Activated CD8-positive, alpha-beta memory T cell treated with anti-CD3 and anti-CD28 coated beads for 24 hours (primary cell): ENCODE measurements at regions not wholly inside any gene's neighbourhood (a gene's known extent, or its start where the extent isn't known, plus 50 kb on each side); places are given as distances from the start of the nearest gene placed in this dataset.
"Not testable (repeated sequence)": the region's sequence is repeated elsewhere in the genome, so short reads cannot be mapped to it uniquely, and the experiment has no call there.

Experiments used
- DNase-seq: peaks from one replicate; pipeline ENCODE4 v3.0.0-alpha.2; 2020

DNA sequence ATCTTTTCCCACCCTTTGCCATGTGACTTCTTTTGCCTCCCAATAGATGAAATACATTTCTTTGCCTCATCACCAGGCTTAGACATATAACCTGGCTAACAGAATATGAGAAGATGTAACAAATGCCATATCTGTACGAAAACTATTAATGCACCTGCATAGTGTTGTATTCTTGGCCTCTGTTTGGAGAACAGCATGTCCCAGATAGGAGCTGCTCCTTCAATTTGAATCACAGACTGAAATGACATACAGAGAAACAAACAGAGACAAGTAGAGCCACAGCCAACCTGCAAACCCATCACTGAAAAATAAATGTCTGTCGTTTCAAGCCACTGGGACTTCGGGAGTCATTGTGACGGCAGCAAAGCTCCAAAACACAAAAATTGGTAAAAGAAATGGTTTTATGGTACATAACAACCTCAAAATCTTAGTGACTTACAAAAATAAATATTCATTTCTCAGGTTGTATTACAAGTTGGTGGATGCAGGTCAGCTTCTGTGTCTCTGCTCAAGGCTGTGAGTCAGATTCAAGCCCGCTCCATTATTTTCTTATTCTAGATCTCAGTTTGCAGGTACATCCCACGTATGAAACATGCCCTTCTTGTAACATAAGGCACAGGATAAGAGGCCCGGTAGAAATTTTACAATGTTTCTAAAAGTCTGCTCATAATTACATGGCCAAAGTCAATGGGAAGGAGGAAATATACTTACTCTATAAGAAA lies 171.3 kb upstream of the SOX6 start:
- no peak for DNase-seq

DNA sequence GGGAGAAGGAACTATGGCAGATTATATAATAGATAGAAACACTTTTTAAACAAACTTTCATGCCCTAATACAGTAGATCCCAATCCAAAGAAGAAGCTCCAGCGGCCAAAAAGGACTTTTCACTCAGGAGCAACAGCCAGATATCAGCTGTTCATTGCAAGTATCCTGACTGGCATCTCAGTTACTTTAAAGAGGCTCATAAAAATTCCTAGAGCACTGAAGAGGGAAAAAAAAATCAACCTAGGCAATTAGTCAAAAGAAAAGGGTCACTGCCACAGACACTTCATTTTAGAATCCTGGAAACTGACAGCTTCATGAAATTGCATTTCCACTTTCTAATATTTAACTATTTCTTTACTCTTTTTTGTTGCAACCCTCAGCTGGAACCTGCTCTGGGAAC lies 170.6 kb upstream of the SOX6 start:
- DNase-seq: no peak

DNA sequence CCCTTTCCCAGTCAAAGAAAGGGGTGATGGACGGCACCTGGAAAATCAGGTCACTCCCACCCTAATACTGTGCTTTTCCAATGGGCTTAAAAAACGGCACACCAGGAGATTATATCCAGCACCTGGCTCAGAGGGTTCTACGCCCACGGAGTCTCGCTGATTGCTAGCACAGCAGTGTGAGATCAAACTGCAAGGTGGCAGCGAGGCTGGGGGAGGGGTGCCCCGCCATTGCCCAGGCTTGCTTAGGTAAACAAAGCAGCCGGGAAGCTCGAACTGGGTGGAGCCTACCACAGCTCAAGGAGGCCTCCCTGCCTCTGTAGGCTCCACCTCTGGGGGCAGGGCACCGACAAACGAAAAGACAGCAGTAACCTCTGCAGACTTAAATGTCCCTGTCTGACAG lies 164.4 kb upstream of the SOX6 start:
- DNase-seq: not testable (repeated sequence)

DNA sequence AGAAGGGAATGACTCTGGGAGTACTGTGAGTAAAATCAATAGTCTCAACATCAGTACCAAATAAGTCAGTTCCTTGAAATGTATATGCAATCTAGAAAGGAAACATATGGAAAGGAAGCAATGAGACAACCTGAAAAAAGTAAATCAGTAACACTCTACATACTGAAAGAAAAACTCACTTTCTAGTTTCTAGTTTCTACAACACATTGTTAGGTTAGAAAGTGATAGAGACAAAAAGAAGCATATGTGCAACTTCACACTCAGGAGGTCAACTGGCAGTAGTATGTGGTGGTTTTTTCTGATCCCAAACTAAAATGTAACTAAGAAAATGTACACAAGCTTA lies 156.5 kb upstream of the SOX6 start:
- DNase-seq: no peak

DNA sequence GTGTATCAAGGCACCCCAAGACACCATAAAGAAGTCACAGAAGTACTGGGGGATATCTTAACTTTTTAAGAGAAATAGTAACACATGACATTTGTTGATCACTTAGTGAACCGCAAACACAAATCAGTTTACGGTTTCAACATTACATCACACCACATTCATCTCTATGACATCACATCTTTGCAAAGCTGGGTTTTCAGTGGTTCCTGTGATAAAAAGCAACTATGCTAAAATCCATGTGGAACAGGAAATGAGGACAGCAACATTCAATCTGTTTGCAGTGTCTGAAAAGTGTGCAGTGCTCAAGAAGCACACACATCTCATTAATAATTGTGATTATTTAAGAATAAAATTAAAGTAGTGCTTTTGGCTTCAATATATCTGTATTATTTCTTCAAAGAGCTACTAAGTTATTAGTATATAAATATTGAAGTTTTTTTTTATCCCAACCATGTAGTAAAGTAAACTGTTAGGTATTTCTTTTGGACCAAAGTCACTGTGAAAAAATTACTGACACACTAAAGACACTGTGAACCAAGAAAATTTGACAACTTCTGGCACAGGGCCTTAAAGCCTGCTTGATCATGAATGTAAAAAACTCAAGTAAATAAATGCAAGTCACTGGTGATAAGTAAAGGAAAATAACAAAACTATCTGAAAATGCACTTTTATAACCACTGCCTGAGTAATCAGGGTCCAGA lies 156.0 kb upstream of the SOX6 start:
- DNase-seq: no peak

DNA sequence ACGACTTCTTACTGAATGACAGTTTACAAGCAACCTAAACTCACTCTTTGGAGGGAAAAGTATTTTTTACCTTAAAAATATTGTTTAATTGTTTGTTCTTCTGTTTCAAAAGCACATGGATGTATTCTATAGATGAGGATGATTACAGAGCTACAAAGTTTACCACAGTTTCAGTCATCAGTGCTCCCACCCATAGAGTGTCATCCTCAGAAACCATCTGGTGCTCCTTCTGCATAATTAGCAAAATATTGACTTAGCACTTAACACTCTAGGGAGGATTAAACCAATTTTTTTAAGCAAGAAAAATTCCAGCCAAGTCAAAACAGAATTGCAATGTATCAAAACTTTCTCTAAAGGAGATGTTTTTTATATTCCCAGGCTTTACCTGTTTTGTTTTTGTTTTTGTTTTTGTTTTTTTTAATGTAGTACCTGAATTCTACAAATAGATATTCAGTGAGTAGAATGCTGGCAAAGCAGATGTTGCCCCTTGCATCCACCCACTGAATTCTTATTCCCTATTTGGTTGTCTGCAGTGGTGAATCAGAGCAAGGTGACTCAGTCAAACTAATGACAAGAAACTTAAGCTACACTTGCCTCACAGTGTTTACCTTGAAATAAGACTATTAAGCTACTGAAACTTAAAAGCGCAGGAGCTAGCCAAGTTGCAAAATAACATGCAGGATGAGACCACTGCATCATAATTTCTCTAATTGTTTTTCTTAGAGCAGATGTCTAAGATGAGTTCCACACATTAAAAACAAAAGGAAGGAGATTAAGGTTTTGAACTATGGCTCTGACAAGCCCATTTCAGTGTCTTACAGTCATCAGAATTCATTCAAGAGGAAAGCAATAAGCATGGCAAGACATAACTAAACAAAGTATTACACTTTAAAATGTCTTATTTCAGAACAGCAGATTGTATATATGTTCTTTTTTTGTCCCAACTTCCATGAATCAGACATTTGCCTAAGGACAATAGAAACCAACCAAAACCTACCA lies 155.1 kb upstream of the SOX6 start:
- DNase-seq: no peak

DNA sequence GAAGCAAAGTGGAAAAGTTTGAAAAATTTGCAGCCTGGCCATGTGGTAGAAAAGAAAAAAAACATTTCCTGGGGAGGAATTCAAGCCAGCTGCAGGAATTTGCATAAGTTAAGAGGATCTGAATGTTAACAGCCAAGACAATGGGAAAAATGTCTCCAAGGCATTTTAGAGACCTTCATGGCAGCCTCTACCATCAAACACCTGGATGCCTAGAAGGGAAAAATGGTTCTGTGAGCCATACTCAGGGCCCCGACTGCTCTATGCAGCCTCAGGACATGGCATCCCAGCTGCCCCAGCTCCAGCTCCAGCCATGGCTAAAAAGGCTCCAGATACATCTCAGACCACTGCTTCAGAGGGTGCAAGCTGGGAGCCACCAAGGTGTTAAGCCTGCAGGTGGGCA lies 149.1 kb upstream of the SOX6 start:
- DNase-seq: no peak

DNA sequence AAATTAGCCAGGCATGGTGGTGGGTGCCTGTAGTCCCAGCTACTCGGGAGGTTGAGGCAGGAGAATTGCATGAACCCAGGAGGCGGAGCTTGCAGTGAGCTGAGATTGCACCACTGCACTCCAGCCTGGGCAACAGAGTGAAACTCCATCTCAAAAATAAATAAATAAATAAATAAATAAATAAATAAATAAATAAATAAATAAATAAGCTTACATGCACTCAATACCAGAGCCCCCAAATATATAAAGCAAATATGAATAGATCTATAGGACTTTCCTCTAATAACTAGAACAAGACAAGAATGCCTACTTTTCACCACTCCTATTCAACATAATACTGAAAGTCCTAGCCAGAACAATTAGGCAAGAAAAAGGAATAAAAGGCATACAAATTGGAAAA lies 147.5 kb upstream of the SOX6 start:
- DNase-seq: not testable (repeated sequence)

DNA sequence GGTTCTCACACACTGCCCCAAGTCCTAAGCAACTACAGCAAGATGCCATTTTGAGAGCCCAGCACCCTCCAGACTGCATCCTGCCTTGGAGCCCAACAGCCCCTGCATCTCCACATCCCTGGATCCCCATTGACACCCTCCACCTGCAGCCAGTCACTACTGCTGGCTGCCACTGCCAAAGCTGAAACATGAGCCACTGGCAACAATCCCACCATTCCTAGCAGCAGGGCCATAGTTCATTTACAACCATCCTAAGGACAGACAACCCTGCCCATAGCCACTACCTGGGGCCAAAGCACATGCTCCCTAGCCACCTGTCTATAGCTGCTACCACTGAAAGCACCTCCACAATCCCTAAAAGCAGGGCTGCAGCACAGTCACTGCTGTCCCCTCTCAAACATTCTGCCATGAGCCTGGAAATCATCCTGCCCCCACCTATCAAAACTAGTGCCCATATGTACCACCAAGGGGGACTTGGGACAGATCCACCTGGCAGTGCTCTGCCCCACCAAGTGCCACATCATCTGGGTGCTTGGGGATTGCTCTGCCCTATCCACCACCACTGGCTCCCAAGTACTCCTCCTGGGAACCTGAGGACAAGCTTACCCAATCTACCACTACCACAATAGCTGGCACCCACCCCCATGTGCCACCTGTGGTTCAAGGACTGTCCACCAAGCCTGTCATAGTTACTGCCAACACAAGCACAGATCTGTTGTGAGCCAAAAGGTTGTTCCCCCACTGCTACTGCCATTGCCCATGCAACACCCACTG lies 138.8 kb upstream of the SOX6 start:
- DNase-seq: no peak

DNA sequence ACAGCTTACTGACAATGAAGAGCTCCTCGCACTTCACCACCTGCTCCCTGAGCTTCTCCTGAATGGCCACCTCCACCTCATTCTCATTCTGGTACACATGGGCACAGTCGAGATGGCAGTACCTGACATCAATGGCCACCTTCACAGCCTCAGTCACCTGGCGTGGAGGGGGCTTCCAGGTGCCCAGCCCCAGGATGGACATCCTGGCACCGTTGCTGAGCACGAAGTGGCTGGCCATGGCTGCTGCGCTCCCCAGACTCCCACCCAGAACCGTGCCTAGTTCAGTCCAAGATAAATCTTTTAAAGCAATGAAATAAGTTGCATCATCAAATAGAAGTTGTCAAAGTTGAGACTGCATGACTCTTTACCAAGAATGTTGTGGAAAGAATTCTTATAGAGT lies 128.1 kb upstream of the SOX6 start:
- no peak for DNase-seq

DNA sequence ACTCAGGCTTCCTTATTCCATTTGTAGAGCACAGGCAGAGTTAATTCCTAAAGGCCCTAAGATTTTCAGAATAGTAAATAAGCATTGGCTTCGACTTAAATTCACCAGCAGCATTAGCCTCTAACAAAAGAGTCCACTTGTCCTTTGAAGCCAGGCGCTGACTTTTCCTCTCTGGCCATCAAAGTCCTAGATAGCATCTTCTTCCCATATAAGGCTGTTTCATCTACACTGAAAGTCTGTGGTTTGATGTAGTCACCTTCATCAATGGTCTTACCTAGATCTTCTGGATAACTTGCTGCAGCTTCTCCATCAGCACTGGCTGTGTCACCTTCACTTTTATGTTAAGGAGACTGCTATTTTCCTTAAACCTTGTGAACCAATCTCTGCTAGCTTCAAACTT lies 118.3 kb upstream of the SOX6 start:
- DNase-seq: no peak

DNA sequence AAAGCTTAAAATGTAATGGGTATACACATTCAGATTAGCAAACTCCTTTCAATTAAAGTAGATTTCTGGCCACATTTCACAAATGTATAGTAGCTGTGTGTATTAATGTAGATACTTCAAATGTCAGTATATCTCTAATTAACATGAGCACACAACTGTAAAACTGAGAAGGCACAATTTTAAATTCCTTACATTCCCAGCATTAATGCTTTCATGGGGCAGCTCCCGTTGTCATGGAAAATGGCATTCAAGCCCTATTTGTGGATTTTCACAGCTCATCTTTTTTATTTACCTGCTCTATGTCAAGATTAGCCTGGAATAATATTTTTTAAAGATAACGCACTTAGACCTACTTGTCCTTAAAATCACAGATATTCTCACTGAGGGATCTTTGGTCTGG lies 113.6 kb upstream of the SOX6 start:
- no peak for DNase-seq

DNA sequence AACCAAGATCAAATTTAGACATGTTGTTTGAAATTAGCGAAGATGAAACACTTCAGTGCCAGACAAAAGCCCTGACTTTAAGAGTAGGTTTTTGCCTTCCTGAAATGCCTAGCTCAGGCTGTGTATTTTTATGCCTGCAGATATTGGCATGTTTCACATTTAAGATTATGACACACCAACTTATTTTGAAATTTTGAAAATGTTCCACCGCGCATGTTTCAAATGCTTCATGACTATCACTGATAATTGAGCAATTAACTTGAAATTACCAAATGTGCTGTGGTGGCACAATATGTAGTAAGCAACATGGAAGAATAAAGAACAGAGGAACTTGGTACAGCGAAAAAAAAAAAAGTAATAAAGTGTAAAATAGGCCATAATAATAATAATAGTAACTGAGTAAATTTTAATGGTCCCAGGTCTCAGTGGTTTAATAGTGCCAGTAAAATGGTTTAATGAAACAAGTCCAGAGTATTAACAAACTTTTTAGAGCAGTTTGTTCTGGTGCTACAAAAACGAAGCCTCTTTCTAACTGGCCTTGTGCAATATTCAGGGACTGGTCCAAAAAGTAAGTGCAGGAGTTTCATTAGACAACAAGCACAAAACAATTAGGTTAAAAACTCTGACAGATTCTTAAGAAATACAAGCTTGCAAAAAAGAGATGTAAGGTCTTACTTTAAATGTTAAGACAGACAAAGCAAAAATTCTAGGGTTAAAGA lies 112.5 kb upstream of the SOX6 start:
- no peak for DNase-seq

DNA sequence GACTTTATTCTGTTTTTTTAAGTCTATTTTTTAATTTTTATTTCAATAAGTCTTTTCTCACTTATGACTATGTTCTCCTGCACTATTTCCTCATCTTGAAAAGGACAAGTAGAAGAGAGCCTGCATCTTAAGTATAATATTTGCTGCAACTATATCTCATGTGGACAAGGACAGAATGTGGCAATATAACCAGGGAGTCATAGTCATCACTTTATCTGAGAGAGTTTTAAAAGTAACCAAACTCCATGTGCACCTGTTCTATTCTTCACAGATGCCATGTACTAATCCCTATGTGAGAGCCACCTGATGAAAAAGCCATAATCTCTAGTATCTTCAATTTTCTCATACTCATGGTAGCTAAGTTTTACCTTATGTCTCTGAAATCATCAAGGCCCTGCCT lies 104.2 kb upstream of the SOX6 start:
- DNase-seq: no peak

DNA sequence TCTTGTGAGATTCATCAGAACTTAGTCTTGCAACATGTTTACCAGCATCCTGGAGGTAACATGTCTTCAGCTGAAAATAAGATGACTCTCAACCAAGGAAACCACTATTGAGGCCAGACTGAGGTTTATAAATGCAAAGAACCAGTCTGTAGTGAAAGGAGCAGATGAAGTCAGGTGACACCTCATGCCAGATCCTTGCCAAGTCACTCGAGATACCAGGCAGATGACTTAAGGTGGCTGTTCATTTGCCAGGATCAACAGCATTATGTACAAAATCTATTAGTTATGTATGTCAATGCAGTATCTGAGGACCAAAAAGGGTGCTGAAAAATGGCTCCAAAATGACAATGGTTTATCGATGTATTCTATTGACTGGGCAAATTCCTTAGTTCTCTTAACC lies 100.0 kb upstream of the SOX6 start:
- DNase-seq: no peak

DNA sequence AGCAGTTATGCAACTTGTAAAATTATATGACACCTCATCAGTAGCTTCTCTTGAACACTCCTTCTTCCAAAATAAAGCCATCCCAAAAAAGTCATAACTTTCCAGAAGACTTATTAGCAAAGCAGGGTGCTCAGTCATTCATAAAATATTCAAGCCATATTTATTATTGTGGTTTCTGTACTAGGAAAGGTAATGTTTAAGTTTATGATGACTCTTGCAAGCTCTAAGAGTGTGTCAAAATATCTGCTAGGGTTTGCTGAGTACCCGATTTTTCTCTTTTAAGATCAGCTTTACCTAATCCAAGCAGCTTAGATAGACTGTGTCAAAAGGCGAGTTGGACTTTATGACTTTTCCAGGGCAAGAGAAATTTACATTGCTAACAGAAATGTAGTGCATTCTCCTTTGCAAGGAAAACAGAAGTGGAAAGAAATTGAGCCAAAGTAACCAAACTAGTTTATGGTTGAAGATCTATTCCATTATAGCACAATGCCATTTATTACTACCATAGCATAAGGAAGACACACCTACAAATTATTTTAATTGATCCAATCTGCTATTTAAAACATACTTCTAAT lies 98.0 kb upstream of the SOX6 start:
- no peak for DNase-seq

DNA sequence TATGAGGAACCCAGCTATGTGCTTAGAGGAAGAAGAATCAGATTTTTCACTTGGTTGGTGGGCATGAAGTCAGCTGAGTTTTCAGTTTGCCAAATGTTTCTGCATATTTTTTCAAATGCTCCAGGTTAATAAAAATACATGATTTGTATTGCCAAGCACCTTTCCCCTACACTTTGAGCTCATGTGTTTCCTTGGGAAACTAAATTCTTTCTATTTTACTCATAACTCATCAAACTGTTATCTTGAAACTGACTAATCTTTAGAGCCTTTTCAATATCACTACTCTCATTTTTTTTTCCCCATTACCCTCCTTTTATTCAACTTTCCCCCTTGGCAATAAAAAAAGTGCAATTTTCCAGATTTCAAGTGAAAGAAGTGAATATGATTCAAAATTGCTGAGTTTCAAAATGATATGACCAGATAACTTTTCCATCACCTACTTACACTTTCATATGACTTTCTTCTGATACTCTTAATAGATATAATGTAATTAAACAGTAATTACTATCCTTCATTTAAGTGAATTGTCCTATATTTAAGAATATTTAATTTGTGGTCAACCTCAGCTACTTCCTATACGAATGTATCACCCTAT lies 91.9 kb upstream of the SOX6 start:
- DNase-seq: no peak

DNA sequence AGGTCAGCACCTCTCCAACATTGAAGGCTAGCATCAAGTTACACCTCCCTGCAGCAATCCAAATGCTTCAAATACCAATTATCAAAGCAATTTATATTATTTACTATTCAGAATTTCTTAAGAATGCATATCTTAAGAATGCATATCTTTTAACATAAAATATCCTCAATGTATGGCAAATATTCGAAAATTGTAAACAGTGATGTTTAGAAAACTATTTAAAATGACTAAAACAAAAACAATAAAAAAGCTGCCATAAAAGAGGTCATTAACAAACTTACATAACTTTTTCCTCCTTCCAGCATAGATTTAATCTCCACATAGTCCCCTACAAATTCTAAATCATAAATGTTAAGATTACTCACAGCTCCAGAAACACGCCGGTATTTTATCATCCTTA lies 85.1 kb upstream of the SOX6 start:
- DNase-seq: no peak

DNA sequence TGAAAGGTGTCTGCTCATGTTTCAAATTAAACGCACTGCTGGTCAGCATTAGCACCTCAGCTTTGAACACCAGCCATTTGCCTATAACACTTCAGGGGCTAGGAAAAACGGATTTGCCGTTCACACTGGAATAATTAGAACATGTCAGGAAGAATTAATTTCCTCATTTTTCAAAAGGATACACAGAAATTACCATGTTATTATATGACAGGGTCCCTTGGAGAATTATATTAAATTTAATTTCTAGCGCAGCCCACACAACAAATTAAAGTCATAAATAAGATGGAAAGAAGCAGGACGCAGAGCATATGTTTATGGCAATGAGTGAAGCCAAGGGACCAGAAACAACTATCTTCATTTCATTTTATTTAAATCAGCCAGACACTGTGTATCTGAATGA lies 83.8 kb upstream of the SOX6 start:
- DNase-seq: no peak

DNA sequence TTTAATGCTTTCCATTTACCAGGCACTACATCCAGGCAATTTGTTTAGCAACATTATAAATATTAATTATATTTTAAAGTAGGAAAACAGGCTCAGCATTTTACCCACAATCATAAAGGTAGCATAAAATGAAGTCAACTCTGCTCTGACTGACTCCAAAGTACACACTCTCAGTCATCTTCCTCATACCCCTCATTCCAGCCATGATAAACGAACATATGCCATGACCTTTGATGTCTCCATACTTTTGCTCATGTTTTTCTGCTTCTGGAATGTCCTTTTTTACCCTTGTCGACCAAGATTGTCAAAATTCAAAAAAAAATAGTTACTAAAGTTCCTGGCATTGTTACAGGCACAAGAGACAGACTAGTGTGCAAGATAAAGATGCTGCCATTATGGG lies 77.7 kb upstream of the SOX6 start:
- DNase-seq: no peak

DNA sequence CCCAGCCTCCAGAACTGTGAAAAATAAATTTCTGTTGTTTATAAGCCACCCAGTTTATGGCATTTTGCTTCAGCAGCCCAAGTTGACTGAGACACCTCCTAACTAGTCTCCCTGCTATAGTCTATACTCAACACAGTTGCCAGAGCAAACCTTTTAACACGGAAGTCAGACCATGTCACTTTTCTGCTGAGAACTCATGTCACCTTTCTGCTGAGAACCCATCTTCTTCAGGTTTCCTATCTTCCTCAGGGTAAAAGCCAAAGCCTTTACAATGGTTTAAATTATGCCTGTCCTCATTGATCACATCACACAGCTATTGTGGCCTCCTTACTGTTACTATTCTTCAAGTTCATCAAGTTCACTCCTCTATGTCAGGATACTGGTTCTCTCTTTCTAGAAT lies 74.3 kb upstream of the SOX6 start:
- no peak for DNase-seq

DNA sequence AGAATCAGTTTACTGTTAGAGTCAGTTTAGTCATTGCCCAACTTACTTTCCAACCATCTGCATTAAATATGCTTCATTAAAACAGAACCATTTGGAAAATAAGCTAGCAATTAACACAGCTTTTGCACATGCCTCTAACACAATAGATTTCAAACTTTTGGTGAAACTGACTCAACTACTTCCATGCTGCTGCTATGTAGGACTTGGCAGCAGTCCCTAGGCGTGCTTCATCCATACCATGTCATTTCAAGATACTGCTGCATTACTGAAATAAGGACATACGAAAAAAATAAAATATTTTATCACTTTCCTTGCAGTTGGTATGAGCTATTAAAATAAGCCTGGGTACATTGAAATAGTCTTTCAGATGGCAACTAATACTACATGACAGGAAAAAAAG lies 65.5 kb upstream of the SOX6 start:
- DNase-seq: no peak
